ENCODE measurements at regions not wholly inside any gene's neighbourhood (a gene's known extent, or its start where the extent isn't known, plus 50 kb on each side); places are given as distances from the start of the nearest gene placed in this dataset.

- no peak for TF ChIP-seq CTCF (IDR thresholded peaks at IDR 0.05; ENCODE audit: insufficient read depth, low read depth, low read length)
- no peak for DNase-seq (ENCODE audit: low read depth)
- H3K4me3 ChIP-seq (ENCODE audit: low read depth, low read length), result no peak overlapping the region
These were observed 129.7 kb upstream of the TMEM161B start for GRCh38 chr5:88398316-88398715.

- no peak overlapping the region for H3K4me3 ChIP-seq (ENCODE audit: low read depth, low read length)
- no peak for TF ChIP-seq CTCF (IDR thresholded peaks at IDR 0.05; ENCODE audit: insufficient read depth, low read depth, low read length)
- no peak for DNase-seq (ENCODE audit: low read depth)
These were observed 128.2 kb upstream of the TMEM161B start for GRCh38 chr5:88396751-88397281.

- no peak for DNase-seq (ENCODE audit: low read depth)
- no peak for TF ChIP-seq CTCF (IDR thresholded peaks at IDR 0.05; ENCODE audit: insufficient read depth, low read depth, low read length)
- H3K4me3 ChIP-seq (ENCODE audit: low read depth, low read length), result no peak overlapping the region
These were observed 127.4 kb upstream of the TMEM161B start for GRCh38 chr5:88396000-88396535.

- no peak overlapping the region for H3K4me3 ChIP-seq (ENCODE audit: low read depth, low read length)
- TF ChIP-seq CTCF (IDR thresholded peaks at IDR 0.05; ENCODE audit: insufficient read depth, low read depth, low read length), result no peak
- DNase-seq (ENCODE audit: low read depth), result no peak
These were observed 126.6 kb upstream of the TMEM161B start for GRCh38 chr5:88395264-88395663.

GRCh38 chr5:88394536-88395175, 126.0 kb upstream of the TMEM161B start:
- H3K4me3 ChIP-seq (ENCODE audit: low read depth, low read length), result no peak overlapping the region
- no peak for DNase-seq (ENCODE audit: low read depth)
- TF ChIP-seq CTCF (IDR thresholded peaks at IDR 0.05; ENCODE audit: insufficient read depth, low read depth, low read length), result no peak

GRCh38 chr5:88393716-88394535, 125.3 kb upstream of the TMEM161B start:
- no peak for DNase-seq (ENCODE audit: low read depth)
- no peak for TF ChIP-seq CTCF (IDR thresholded peaks at IDR 0.05; ENCODE audit: insufficient read depth, low read depth, low read length)
- H3K4me3 ChIP-seq (ENCODE audit: low read depth, low read length), result no peak overlapping the region

All from fibroblast of villous mesenchyme (primary cell).